ENCODE measurements at regions not wholly inside any gene's neighbourhood (a gene's known extent, or its start where the extent isn't known, plus 50 kb on each side); places are given as distances from the start of the nearest gene placed in this dataset.

DNA sequence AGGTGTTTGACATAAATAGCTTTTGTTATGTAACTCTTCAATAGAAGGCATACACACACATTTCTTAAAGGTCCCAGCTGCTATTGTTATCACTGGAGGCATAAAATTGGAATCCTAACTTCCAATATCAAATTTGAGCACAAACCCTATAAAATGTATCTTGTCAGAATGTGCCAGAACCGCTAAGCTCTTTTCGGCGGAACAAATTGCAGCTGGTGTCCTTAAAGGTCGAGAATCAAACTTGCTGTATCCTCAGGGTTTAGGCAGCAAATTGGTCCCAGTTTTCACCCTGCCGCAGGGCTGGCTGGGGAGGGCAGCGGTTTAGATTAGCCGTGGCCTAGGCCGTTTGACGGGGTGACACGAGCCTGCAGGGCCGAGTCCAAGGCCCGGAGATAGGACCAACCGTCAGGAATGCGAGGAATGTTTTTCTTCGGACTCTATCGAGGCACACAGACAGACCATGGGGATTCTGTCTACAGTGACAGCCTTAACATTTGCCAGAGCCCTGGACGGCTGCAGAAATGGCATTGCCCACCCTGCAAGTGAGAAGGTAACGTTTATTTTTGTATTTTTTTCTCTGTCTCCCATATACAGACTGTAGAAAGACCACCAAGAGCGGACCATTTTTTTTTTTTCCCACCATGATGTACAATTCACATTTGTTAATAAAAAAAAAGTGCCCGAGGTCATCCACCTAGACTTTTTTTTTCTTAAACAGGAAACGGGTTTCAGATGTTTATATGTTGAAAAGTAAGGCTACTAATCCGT lies 297.1 kb downstream of the IRF8 start:
- no peak for TF ChIP-seq ZNF274 (IDR thresholded peaks at IDR 0.05; ENCODE audit: low read depth, low read length)
- TF ChIP-seq, protein P1, sequence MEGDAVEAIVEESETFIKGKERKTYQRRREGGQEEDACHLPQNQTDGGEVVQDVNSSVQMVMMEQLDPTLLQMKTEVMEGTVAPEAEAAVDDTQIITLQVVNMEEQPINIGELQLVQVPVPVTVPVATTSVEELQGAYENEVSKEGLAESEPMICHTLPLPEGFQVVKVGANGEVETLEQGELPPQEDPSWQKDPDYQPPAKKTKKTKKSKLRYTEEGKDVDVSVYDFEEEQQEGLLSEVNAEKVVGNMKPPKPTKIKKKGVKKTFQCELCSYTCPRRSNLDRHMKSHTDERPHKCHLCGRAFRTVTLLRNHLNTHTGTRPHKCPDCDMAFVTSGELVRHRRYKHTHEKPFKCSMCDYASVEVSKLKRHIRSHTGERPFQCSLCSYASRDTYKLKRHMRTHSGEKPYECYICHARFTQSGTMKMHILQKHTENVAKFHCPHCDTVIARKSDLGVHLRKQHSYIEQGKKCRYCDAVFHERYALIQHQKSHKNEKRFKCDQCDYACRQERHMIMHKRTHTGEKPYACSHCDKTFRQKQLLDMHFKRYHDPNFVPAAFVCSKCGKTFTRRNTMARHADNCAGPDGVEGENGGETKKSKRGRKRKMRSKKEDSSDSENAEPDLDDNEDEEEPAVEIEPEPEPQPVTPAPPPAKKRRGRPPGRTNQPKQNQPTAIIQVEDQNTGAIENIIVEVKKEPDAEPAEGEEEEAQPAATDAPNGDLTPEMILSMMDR (IDR thresholded peaks at IDR 0.05 in 2 of 3, conservative IDR thresholded peaks at IDR 0.05 in 1 of 3; ENCODE audit: borderline replicate concordance in 1 of 3, insufficient read depth in 1 of 3, low read depth in 2 of 3, low read length in 2 of 3): no peak
- TF ChIP-seq, protein P2, sequence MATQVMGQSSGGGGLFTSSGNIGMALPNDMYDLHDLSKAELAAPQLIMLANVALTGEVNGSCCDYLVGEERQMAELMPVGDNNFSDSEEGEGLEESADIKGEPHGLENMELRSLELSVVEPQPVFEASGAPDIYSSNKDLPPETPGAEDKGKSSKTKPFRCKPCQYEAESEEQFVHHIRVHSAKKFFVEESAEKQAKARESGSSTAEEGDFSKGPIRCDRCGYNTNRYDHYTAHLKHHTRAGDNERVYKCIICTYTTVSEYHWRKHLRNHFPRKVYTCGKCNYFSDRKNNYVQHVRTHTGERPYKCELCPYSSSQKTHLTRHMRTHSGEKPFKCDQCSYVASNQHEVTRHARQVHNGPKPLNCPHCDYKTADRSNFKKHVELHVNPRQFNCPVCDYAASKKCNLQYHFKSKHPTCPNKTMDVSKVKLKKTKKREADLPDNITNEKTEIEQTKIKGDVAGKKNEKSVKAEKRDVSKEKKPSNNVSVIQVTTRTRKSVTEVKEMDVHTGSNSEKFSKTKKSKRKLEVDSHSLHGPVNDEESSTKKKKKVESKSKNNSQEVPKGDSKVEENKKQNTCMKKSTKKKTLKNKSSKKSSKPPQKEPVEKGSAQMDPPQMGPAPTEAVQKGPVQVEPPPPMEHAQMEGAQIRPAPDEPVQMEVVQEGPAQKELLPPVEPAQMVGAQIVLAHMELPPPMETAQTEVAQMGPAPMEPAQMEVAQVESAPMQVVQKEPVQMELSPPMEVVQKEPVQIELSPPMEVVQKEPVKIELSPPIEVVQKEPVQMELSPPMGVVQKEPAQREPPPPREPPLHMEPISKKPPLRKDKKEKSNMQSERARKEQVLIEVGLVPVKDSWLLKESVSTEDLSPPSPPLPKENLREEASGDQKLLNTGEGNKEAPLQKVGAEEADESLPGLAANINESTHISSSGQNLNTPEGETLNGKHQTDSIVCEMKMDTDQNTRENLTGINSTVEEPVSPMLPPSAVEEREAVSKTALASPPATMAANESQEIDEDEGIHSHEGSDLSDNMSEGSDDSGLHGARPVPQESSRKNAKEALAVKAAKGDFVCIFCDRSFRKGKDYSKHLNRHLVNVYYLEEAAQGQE (IDR thresholded peaks at IDR 0.05; ENCODE audit: low read depth): no peak
- TF ChIP-seq RAD21 (IDR thresholded peaks at IDR 0.05; ENCODE audit: low read depth): no peak
- TF ChIP-seq POLR2A (IDR thresholded peaks at IDR 0.05; ENCODE audit: borderline replicate concordance, extremely low read depth, insufficient read depth, insufficient read length): no peak
- TF ChIP-seq, protein P3, sequence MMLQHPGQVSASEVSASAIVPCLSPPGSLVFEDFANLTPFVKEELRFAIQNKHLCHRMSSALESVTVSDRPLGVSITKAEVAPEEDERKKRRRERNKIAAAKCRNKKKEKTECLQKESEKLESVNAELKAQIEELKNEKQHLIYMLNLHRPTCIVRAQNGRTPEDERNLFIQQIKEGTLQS (IDR thresholded peaks at IDR 0.05): no peak
- TF ChIP-seq EZH2 (IDR thresholded peaks at IDR 0.05): no peak
- TF ChIP-seq, protein P4, sequence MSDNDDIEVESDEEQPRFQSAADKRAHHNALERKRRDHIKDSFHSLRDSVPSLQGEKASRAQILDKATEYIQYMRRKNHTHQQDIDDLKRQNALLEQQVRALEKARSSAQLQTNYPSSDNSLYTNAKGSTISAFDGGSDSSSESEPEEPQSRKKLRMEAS (IDR thresholded peaks at IDR 0.05): no peak
- TF ChIP-seq EZH2phosphoT487 (IDR thresholded peaks at IDR 0.05; ENCODE audit: borderline replicate concordance): no peak
- no peak for TF ChIP-seq POLR2AphosphoS5 (IDR thresholded peaks at IDR 0.05; ENCODE audit: low read depth, low read length)
- no peak for TF ChIP-seq TCF7L2 (IDR thresholded peaks at IDR 0.05; ENCODE audit: borderline replicate concordance, extremely low read depth, insufficient read depth, insufficient read length)
- no peak for TF ChIP-seq ZFX (IDR thresholded peaks at IDR 0.05)
- TF ChIP-seq SIN3A (IDR thresholded peaks at IDR 0.05; ENCODE audit: low read depth): no peak
